GM19099 (cell line): ENCODE measurements at regions not wholly inside any gene's neighbourhood (a gene's known extent, or its start where the extent isn't known, plus 50 kb on each side); places are given as distances from the start of the nearest gene placed in this dataset.

Experiments used
- POLR2A ChIP-seq: IDR thresholded peaks from 3 replicates; pipeline ENCODE4 v1.6.1; 2011; ENCODE audit warnings: low read depth; ENCODE audit not compliant: insufficient read length; ENCODE audit errors: extremely low read depth

DNA sequence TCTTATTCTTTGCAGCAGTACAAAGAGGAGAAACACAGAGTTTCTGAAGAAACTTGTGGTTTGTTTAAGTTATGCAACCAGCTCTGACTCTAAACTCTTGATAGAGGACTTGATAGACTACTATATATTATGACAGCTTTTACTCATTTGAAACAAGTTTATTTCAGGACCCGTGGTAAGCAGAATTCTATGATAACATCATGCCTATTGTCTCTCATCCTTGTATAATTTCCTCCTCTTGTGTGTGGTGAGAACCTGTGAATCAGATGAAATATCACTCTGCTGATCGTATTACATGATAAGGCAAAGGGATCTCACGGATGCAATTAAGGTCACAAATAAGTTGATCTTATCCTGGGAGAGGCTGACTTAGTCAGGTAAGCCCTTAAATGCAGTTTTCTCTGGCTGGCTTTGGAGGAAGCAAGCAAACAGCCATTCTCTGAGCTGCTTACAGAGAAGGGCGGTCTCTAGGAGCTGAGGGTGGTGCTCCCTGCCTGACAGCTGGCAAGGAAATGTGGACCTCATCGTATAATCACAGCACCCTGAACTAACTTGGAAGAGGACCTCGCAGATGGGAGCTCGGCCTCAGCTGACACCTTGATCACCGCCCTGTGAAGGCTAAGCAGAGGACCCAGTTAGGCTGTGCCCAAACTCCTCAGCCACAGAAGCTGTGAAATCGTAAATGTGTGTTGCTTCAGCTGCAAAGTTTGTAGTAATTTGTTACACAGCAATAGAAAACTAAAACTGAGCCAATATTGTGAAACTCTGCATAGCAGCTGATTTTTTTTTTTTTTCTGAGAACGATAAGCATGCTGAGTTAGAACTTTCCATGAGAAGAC is 151.1 kb upstream of the DPT start:
- no peak for TF ChIP-seq POLR2A

DNA sequence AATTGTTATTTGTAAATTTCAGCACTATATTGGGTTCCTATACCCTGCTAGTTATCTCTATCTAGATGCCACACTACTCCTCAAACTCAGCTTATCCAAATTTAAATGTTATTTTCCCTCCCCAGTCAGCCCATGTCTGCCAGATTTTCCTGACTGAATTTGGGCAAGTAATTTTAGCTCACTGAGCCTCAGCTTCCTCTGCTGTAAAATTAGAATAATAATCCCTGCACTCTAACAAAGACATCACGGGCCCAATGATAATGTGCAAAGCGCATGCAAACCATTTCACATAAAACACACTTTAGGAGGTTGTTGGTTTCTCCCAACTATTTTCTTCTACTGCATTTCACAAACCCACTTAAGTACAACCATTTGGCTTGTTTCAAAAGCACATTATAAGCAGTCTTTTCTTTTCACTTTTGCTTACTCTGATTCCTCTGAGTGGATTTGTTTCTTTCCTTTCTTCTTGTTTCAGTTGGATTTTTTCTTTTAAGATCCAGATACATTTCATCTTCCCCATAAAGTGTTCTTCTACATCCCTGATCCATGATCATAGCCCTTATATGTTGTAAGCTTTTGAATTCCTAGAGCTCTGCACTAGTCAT is 152.8 kb upstream of the DPT start:
- no peak for TF ChIP-seq POLR2A

DNA sequence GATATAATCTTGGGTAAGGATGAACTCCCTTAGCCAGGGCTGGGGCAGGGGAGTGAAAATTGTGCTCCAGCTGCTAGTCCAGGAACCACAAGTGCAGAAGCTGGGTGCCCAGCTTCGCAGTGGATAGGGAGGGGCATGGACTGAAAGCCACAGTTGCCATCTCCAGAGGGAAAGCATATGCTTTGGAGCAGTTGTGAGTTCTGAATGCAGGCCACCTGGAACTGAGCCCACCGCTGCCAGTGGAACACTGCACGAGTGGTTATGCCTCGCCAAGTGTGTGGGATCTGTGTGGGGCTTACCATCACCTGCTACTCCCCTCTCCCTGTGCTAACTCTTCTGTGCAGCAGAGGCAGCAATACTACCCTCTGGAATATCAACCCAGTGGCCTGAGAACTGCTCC is 158.4 kb upstream of the DPT start:
- no peak for TF ChIP-seq POLR2A

DNA sequence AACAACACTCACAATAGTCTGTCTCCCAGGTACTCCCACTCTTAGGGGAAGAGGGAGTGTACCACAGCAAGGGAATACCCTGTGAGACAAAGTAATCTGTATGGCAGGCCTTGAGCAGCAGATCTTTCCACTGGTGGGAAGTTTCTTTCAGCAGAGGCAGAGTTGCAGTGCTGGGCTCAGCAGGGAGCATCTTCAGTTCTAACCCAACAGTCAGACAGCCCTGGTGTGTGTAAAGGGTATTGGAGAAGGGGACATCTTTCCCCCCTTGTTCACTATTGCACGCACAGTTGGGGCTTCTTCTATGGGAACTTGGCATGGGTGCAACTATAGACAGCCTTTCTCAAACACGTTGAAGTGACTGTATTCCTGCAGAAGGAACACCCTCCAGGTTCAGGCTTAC is 159.4 kb upstream of the DPT start:
- no peak for TF ChIP-seq POLR2A

DNA sequence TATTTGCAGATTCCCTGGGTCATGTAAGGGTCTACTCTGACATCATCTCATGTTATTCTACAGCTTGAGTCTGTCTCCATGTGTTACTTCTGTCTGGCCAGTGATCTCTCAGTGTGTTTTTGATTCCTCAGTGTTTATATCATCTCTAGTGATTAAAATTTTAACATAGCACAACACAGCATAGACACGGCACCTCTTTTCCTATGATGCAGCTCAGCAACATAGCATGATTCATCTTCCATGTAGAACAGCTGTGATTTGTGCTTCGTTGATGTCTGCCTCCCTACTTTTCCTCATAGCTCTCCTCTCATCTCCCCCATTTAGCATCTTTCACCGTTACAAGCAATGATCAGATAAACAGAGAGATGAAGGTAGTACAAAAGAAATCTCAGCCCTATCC is 163.9 kb upstream of the DPT start:
- no peak for TF ChIP-seq POLR2A

DNA sequence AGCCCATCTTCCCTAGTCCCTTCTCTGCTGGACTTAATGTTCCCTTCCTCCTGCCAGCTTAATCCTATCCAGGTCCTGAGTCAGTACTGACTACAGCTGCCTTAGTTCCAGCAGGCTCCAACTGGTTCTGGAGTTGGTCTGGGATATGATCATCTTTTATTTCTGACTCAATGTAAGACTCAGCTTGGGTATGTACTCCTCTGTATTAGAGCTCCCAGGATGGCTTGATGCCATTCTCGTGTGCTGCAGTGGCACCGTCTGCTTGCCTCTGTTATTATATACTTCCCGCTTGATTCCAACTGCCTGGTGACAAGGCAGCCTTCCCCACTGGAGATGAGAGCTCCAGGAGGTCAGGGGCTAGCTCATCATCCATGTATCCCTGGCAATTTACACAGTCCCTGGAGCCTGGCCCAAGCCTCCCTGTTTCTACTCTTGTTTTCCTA is 164.4 kb upstream of the DPT start:
- no peak for TF ChIP-seq POLR2A

DNA sequence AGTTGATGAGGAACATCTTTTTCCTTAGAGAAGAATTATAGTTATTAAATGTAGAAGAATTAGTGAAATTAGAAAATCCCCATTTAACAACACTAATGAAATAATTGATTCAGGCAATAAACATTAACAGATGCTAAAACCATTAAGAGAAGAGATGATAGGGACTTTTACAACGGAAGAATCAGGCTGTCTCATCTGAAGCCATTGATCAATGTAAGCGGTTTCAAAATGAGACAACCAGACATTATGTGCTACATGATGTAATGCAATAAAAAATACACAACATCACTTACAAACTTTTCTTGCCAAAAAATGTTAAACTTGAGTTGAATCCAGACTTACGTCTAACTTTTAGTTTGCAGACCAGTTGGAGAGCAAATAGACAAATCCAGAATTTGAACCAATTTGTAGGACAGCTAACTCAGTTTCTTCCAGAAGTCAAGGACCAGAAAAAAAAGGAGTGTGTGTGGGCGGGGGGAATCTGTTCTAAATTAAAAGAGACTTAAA is 165.4 kb upstream of the DPT start:
- no peak for TF ChIP-seq POLR2A

DNA sequence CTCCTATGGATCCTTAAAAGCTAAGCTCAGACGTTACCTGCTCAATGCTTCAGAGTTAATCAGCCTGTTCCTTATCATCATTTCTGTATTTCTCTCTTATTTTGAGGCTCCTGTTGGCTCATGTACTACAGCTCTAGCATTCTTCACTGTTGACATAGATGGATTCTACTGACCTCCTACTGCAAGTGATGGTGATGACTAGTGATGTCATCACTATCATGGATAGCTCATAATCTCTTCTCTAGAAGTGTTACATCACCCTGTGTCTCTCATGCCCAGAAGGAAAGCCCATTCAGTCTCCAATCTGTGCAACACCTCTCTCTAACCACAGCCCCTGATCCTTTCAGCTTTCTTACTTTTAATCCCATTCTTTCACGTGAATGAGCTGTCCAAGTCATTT is 168.2 kb upstream of the DPT start:
- TF ChIP-seq POLR2A, result no peak

DNA sequence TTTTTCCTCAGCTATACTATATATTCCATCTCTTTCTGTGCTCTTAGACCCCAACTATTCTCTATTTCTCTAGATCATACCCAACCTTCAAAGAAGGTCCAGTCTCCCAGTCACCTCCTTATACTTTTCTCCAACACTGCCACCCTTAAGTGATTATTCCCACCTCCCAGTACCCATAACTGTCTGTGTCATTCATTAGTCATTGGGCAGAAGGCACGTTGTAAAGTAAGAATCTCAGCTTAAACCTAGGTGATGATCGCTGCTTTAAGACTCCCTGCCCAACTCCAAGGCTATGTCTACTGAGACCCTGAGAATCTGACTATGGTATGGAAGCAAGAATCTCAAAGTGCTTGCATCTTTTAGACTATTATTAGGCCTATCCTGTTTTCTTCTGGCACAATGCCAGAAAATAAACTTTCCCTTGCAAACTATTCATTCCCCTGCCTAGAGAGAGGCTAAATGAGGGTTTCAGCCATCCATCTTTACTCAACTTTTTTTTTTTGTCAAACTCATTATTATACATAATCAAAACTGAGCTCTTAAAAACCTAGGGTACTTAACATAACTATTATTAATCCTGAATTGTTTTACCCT is 174.3 kb upstream of the DPT start:
- TF ChIP-seq POLR2A, result no peak

DNA sequence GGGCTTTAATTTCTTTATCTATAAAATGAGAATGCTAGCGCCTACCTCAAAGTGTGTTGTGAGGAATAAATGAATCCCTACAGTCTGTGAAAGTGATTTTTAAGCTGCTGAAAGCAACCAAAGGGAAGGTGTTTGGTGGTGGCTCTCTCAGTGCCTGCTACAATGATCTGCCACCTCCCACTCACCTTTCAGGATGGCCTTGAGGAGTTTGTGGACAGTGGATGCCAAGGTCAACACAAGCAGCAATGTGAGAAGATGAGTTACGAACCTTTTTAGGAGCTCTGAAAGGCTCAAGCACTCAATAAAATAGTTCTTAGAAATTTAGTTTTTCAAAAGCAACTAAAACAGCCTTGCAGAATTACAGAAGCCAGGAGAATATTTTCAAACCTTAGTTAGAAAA is 176.6 kb upstream of the DPT start:
- no peak for TF ChIP-seq POLR2A

DNA sequence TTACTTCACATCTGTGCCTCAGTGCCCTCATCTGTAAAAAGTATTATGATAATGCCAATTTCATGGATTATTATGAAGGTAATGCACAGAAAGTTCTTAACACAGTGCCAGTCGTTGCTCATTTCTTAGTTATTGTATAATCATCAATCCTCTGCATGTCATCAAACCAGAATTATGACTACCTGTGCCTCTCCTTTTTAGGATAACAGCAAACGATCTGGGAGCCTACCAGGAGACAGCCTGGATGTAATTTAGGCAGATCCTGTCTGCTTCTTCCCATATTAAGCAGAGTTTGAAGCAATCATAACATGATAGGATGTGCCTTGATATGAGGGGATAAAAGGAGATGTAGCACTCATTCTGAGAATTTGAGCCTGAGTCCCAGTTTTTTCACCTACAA is 177.4 kb upstream of the DPT start:
- TF ChIP-seq POLR2A, result no peak

DNA sequence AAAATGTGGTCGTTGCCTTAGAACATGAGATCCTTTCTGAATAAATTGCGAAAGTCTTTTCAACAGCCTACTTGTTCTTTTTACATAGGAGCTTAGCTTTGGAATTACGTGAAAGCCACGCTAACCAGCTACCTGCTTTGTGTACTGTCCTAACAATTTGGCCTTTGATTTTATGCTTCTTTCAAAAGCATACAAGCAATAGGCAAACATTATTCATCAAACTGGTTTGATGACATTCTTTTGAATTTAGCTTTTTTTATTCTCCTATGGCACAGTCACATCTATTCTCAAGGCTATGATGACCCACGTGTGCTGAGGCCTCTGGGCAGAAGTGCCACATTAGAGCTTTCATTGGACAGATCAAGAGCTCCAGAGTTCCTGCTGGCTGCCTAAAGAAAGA is 178.0 kb upstream of the DPT start:
- TF ChIP-seq POLR2A, result no peak

DNA sequence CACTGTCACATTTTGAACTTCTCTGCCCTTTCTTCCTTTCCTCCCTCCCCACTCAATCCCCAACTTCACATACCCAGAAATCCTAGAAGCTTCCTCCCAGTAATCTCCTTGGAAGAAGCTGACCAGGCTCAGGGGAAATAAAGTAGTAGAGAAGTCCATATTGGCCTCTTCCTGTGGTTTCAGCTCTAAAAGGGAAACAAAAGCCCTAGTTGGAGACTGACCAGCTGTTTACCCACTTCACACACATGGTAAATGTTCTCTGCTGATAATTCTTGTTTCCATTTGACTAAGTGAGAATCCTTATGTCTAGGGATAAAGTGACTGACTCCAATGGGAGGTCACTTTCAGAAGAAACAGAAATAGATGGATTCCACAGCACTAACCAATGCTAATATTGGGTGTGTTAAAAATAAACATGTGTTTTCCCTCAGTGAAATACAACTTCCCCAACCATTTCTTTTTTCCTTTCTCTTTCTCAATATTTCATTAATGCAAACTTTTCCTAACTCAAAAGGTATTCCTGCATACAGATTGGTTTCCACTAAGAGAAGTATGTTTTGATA is 178.9 kb upstream of the DPT start:
- no peak for TF ChIP-seq POLR2A

DNA sequence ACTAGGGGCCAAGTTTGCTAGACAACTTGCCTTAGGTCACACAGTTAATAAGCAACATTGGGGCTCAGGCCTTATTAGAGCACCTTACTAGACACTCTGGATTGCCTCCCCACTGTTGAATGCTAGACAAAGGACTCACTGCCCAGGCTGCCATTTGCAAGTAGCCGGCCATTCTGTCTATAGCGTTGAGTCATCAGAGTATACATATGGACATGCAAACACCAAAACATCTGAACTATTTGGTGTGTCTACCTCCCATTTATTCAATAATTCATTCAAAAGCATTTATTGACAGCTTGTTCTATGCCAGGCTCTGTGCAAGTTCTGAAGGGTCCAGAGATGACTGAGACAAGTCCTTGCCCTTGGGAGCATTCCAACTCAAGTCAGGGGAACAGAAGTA is 181.4 kb upstream of the DPT start:
- TF ChIP-seq POLR2A, result no peak

DNA sequence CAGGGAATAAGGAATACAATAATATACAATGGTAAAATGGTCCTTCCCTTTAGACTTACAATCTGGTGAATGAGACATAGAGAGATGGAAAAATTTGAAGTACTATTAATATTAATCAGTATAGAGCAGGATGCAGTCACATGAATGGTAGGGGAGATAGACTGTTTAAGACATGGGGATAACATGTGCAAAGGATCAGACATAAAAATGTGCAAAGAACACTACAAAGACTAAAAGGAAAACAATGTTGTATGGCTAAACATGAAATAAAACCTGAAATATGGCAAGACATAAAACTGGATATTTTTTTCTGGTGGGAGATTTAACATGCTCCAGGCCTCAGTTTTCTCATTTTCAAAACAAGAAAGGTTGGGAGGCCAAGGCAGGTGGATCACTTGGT is 182.4 kb upstream of the DPT start:
- no peak for TF ChIP-seq POLR2A
